Adrenal gland (tissue), 9 donors: ENCODE measurements at regions not wholly inside any gene's neighbourhood (a gene's known extent, or its start where the extent isn't known, plus 50 kb on each side); places are given as distances from the start of the nearest gene placed in this dataset.

Source experiments
- DNase-seq, 7 donors: peaks; one replicate each; pipeline ENCODE4 v3.0.0-alpha.2; 2019 to 2020
- H3K27ac ChIP-seq, 5 donors: fragments of 200-600 bp; sonication (generic) in 4 of 5; 1 replicate in 3 of 5; 2 replicates in 2 of 5; pipeline versions ENCODE4 v1.5.1 to v1.8.0; 2016 to 2020; ENCODE audit warnings: mild to moderate bottlenecking in 1 of 5
- H3K27me3 ChIP-seq: fragments of 200-600 bp; 2 replicates; pipeline ENCODE4 v1.8.0; 2021
- H3K36me3 ChIP-seq, 2 donors: fragments of 200-600 bp; replicated peaks in 1 of 2; 1 replicate in 1 of 2; 2 replicates in 1 of 2; pipeline versions ENCODE4 v1.5.1 to v1.8.0; 2018 to 2022
- H3K4me1 ChIP-seq, 2 donors: fragments of 200-600 bp; replicated peaks in 1 of 2; 1 replicate in 1 of 2; 2 replicates in 1 of 2; pipeline versions ENCODE4 v1.5.1 to v1.8.0; 2018 to 2021
- H3K4me3 ChIP-seq, 4 donors: fragments of 200-600 bp; sonication (generic) in 3 of 4; one replicate each; pipeline ENCODE4 v1.5.1; 2016 to 2018
- H3K9me3 ChIP-seq, 3 donors: fragments of 200-600 bp; sonication (generic) in 1 of 3; replicated peaks in 1 of 3; 1 replicate in 2 of 3; 2 replicates in 1 of 3; pipeline versions ENCODE4 v1.5.1 to v1.8.0; 2016 to 2021
- POLR2A ChIP-seq, 2 donors: fragments of 450-650 bp; IDR thresholded peaks; one replicate each; pipeline ENCODE4 v1.6.1; 2017; ENCODE audit warnings: antibody characterized with exemption in 2 of 2, mild to moderate bottlenecking in 2 of 2, moderate library complexity in 1 of 2
- whole genome bisulfite sequencing, 4 donors: extraction: QIAGEN DNeasy Blood & Tissue Kit in 2 of 4; methylation state at CpG; one replicate each; pipeline versions ENCODE4 v1.1.5 to v1.1.7; 2013 to 2017; 5-methylcytosine and 5-hydroxymethylcytosine counted together
- intact Hi-C, 2 donors: fragments of 100-400 bp; cut with DNase I; formaldehyde crosslinking; loops; one replicate each; pipeline versions ENCODE4 v1.14.1 to v1.15.0; 2022 to 2023
- TF ChIP-seq, protein P1 (sequence below), 6 experiments: fragments of 450-650 bp in 4 of 6; fragments of 200-600 bp in 2 of 6; sonication (generic) in 1 of 6; IDR thresholded peaks; 1 replicate in 5 of 6; 2 replicates in 1 of 6; pipeline versions ENCODE4 v1.5.1 to v1.8.0; 2016 to 2021; ENCODE audit warnings: antibody characterized with exemption in 6 of 6, mild to moderate bottlenecking in 2 of 6, moderate library complexity in 1 of 6
- donor health status: healthy with polysubstance abuse.
- donor health status: Bipolar disorder and iron deficiency.
- donor health status: DM: yes; HTN: yes; CAD: no.
- donor health status: DM: no; HTN: no; CAD: no.
- donor health status: DM: no; HTN: no; CAD: no.

DNA sequence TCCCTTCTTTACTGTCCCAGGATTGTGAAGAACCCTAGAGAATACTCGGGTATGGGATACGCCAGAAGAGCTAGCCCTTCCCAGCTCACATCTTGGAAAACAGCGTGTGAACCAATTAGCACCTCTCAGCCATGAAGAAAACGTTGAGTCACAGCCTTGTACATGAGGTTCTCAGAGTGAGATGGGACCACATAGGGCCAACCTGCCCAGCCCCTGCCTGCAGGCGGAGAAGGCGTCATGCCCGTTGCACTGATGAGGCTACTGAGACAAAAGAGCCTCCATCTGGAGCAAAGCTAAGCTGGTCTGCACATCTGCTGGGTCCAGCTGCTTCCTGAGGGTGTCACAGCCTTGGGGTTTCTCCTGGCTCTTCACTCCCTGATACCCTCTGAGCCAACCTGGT, 92.2 kb downstream of the LBH start:
- Histone ChIP-seq H3K4me3 (no peak overlapping the region), H3K4me1 (no peaks in the 10 kb centered on the region), H3K27ac (no peak overlapping the region), H3K27me3 (no peaks in the 10 kb centered on the region), H3K36me3 (no peaks in the 10 kb centered on the region), H3K9me3 (no peaks in the 10 kb centered on the region)
- DNase-seq, result no peak
- WGBS, 4 donors, result 85 to 91% (median 87%) methylated on average over 7 of the region's 7 CpGs
- TF ChIP-seq POLR2A (IDR thresholded peaks at IDR 0.05), result no peak
- TF ChIP-seq, protein P1, sequence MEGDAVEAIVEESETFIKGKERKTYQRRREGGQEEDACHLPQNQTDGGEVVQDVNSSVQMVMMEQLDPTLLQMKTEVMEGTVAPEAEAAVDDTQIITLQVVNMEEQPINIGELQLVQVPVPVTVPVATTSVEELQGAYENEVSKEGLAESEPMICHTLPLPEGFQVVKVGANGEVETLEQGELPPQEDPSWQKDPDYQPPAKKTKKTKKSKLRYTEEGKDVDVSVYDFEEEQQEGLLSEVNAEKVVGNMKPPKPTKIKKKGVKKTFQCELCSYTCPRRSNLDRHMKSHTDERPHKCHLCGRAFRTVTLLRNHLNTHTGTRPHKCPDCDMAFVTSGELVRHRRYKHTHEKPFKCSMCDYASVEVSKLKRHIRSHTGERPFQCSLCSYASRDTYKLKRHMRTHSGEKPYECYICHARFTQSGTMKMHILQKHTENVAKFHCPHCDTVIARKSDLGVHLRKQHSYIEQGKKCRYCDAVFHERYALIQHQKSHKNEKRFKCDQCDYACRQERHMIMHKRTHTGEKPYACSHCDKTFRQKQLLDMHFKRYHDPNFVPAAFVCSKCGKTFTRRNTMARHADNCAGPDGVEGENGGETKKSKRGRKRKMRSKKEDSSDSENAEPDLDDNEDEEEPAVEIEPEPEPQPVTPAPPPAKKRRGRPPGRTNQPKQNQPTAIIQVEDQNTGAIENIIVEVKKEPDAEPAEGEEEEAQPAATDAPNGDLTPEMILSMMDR (IDR thresholded peaks at IDR 0.05), result no peak
- intact Hi-C loops, result no loop called here

DNA sequence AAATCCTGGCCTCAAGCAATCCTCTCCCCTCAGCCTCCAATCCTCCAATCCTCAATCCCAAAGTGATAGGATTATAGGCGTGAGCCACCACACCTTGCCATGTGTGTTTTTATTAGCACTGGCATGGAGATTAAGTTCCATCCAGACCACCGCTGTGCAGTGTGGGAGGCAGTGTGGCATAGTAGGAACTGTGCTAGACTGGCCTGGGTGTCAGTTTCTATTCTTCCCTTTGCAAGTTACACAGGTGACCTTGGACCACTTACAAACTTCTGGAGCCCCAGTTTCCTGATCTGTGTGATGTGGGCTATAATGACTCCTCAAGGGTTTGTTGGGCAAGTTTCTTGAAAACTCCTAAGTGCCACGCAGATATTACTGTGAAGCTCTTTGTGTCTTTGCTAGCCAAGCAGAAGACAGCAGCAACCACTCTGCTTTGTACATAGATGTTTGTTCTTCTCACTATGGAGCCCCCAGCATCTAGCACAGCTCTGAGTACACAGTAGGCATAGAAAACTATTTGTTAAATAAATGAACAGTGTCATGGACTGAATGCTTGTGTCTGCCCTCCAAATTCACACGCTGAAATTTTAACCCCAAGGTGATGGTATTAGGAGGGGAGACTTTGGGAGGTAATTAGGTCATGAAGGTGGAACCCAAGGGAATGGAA, 93.0 kb downstream of the LBH start:
- H3K36me3 ChIP-seq, result no peaks in the 10 kb centered on the region
- no peaks in the 10 kb centered on the region for H3K4me1 ChIP-seq
- H3K4me3 ChIP-seq, result no peak overlapping the region
- TF ChIP-seq, protein P1 (IDR thresholded peaks at IDR 0.05), result no peak
- no peak for TF ChIP-seq POLR2A (IDR thresholded peaks at IDR 0.05)
- DNase-seq, result no peak
- no peaks in the 10 kb centered on the region for H3K9me3 ChIP-seq
- H3K27me3 ChIP-seq, result no peaks in the 10 kb centered on the region
- 84 to 95% (median 92%) methylated on average over 4 of the region's 4 CpGs for WGBS, 4 donors
- H3K27ac ChIP-seq, result no peak overlapping the region
- intact Hi-C loops, result no loop called here

DNA sequence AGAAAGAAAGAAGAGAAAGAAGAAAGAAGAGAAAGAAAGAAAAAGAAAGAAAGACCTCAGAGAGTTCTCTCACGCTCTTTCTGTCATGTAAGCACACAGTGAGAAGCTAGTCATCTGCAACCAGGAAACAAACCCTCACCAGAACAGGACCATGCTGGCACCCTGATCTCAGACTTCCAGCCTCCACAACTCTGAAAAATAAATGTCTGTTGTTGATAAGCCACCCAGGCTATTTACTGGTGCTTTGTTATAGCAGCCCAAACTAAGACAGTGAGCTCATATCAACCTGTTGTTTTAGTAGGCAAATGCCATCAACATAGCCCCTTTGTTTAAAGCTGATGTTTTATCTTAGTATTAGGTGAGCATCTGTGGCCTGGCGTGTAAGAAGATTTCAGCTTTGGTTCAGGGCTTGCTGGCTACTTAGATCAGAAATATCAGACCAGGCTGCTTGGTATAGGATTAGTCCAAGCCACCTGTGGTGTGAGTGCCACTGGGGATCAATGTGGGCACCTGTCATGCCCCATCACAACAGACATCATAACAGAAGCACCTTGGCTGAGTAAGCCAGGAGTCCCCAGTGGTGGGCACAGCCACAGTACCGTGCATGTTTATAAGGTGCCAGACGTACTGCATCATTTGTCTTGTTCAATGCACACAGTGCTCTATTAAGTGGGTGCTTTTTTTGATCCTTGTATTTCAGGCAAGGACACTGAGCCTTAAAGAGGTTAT, 94.4 kb downstream of the LBH start:
- intact Hi-C loops, result no loop called here
- DNase-seq, result no peak
- Histone ChIP-seq H3K4me1 (no peaks in the 10 kb centered on the region), H3K4me3 (no peak overlapping the region), H3K27me3 (no peaks in the 10 kb centered on the region), H3K36me3 (no peaks in the 10 kb centered on the region), H3K27ac (no peak overlapping the region), H3K9me3 (no peaks in the 10 kb centered on the region)
- WGBS, 4 donors, result 92 to 97% (median 94%) methylated on average over 4 of the region's 4 CpGs
- TF ChIP-seq POLR2A (IDR thresholded peaks at IDR 0.05), result no peak
- TF ChIP-seq, protein P1 (IDR thresholded peaks at IDR 0.05), result no peak

DNA sequence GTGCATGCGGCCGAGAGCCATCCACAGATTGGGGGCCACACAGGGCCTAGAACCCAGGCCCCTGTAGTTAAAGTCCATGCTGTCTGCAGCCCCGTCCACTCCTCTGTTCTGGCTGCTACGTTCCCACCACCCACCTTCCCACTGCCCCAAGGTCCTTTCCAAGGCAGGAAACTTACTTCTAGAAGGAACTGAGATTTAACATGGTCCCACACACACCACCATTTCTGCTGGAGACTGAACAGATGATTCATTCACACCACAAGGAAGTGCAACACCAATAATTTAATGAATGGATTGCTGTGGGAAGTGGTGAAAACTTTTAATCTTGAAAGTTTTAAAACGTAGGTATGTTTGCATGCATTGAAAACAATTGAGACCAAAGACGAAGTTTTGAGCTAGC, 95.2 kb downstream of the LBH start:
- no peak for TF ChIP-seq POLR2A (IDR thresholded peaks at IDR 0.05)
- TF ChIP-seq, protein P1 (IDR thresholded peaks at IDR 0.05), result no peak
- H3K36me3 ChIP-seq, result no peaks in the 10 kb centered on the region

More for the DNA sequence above, 95.2 kb downstream of the LBH start:
- WGBS, 4 donors, result 82 to 92% (median 85%) methylated on average over 6 of the region's 6 CpGs
- intact Hi-C loops, result no loop called here
- DNase-seq, result no peak
- Histone ChIP-seq H3K4me3 (no peak overlapping the region), H3K9me3 (no peaks in the 10 kb centered on the region), H3K4me1 (no peaks in the 10 kb centered on the region), H3K27ac (no peak overlapping the region), H3K27me3 (no peaks in the 10 kb centered on the region)
